Bronchial epithelial cell (primary cell): ENCODE measurements at regions not wholly inside any gene's neighbourhood (a gene's known extent, or its start where the extent isn't known, plus 50 kb on each side); places are given as distances from the start of the nearest gene placed in this dataset.

ENCODE experiments used
- DNase-seq: peaks from one replicate; pipeline ENCODE4 v3.0.0-alpha.2; 2010; ENCODE audit warnings: low read depth
- FAIRE-seq: peaks from 2 replicates; lab custom pipeline; 2011; peaks lifted over from hg19 to GRCh38; lab: Jason Lieb, UNC
- H3K27me3 ChIP-seq: 2 replicates; pipeline ENCODE4 v1.5.1; 2011; ENCODE audit warnings: low read length; ENCODE audit not compliant: control insufficient read depth, insufficient read depth
- H3K36me3 ChIP-seq: 2 replicates; pipeline ENCODE4 v1.5.1; 2011; ENCODE audit warnings: low read length; ENCODE audit not compliant: control insufficient read depth, insufficient read depth
- H3K4me3 ChIP-seq: 2 replicates; pipeline ENCODE4 v1.5.1; 2011; ENCODE audit warnings: mild to moderate bottlenecking, low read depth, low read length, control low read depth
- TF ChIP-seq, protein P1 (sequence below): IDR thresholded peaks from 2 replicates; pipeline ENCODE4 v1.5.1; 2011; ENCODE audit warnings: mild to moderate bottlenecking, moderate library complexity, low read length, control low read depth, inconsistent platforms; ENCODE audit not compliant: insufficient read depth, severe bottlenecking

DNA sequence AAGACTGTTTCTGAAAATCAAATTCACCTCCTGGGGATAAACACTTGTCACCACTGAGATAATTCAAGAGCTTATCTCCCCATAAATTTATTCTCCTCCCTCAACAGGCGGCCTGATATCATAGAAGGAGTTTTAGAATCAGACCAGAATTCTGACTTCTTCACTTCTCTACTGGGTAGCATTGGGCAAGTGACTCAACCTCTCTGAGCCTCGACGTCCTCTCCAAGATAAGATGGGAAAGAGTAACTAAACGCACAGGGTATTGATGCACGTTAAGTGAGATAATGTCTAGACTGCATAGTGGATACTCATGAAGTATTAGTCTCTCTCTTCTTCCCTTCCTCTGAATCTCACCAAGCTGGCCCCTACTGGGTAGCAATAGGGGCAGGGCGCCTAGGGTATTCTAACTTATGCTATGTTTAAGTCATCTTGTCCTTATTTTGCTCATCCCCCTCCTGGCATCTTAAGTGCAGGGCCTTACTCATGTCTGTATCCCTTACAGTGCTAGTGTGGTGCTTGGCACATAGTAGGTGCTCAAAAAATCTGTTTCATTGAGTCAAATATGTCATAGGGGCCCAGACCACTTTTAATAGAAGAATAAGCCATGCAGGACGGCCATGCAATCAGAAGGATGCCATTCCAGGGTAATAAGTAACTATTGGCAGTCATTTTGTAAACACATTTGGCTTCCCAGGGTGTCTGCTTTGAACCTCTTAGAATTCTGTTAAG lies 476.4 kb upstream of the CCL2 start:
- TF ChIP-seq, protein P1, sequence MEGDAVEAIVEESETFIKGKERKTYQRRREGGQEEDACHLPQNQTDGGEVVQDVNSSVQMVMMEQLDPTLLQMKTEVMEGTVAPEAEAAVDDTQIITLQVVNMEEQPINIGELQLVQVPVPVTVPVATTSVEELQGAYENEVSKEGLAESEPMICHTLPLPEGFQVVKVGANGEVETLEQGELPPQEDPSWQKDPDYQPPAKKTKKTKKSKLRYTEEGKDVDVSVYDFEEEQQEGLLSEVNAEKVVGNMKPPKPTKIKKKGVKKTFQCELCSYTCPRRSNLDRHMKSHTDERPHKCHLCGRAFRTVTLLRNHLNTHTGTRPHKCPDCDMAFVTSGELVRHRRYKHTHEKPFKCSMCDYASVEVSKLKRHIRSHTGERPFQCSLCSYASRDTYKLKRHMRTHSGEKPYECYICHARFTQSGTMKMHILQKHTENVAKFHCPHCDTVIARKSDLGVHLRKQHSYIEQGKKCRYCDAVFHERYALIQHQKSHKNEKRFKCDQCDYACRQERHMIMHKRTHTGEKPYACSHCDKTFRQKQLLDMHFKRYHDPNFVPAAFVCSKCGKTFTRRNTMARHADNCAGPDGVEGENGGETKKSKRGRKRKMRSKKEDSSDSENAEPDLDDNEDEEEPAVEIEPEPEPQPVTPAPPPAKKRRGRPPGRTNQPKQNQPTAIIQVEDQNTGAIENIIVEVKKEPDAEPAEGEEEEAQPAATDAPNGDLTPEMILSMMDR, result no peak
- FAIRE-seq, result no peak
- Histone ChIP-seq H3K4me3 (no peak overlapping the region), H3K36me3 (no peaks in the 10 kb centered on the region), H3K27me3 (no peaks in the 10 kb centered on the region)
- DNase-seq, result no peak

DNA sequence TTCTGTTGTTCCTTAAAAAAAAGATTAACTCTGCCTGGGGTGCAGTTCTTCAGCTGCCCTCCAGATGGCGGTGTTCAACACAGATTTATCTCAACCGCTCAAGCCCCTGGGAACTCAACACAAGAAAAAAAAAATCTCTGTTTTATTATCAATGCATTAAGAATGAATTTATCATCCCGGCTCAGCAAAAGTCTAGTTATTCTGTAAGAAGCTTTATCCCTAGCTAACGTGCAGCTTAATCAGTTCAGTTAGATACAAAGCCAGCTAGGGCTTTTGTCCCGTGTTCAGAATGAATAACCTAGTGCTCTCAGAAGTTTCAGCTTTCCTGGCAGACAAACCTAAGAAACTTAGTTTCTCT lies 475.9 kb upstream of the CCL2 start:
- FAIRE-seq (no peak), DNase-seq (peak; percentile 49)
- Histone ChIP-seq H3K27me3 (no peaks in the 10 kb centered on the region), H3K4me3 (no peak overlapping the region), H3K36me3 (no peaks in the 10 kb centered on the region)
- TF ChIP-seq, protein P1, result peak; percentile 75

DNA sequence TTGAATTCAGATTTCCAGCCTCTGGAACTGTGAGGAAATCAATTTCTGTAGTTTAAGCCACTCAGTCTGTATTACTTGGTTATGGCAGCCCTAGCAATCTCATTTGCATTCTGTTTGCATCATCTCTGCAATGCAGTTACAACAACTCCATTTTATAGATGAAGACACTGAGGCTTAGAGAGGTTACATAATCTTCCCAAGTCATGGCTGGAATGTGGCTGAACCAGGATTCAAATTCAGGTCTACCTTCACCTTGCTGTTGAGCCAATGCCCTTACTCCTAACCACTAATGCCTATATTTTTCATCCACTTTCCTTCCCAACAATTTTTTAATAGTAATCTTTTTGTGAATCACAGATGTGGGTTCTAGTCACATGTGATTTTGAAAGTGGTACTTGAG lies 469.8 kb upstream of the CCL2 start:
- Histone ChIP-seq H3K27me3 (no peaks in the 10 kb centered on the region), H3K4me3 (no peak overlapping the region), H3K36me3 (no peaks in the 10 kb centered on the region)
- TF ChIP-seq, protein P1, result no peak
- no peak for FAIRE-seq
- DNase-seq, result no peak

DNA sequence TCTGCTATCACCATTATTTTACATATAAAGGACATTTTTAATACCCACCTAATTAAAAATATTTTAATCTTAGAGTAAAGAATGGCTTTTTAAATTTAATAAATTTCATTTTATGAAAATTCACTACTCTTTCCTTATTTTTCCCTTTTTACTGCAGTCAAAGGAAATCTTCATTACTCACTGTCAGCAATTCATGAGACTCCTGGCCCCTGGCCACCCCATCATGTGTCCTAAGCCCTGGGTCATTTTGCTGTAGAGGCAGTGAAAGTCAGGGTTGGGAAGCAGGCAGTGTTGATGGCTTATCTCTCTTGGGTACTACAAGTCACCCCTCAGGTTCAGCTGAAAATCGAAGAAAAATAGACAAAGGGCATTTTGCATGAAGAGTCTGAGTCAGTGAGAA lies 468.6 kb upstream of the CCL2 start:
- Histone ChIP-seq H3K27me3 (no peaks in the 10 kb centered on the region), H3K36me3 (no peaks in the 10 kb centered on the region), H3K4me3 (no peak overlapping the region)
- DNase-seq (no peak), FAIRE-seq (no peak)
- TF ChIP-seq, protein P1, result no peak

DNA sequence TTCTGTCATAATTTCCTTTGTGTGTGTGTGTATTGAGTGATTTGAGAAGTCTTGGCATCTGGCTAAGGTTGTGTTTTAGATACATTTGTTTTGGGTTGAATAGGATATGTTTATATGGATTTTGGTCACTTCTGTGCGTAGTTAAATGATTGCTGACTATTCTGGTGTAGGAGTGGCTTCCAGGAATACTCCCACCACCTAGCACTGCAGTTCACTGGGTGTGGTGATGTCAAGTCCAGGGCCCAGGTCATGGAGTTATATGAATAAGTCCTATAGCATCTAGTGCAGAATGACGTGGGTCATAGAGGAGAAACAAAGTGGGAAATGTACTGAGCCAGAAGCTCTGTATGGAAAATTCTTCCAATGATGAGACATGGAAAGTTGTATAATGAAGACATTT lies 465.4 kb upstream of the CCL2 start:
- H3K4me3 ChIP-seq, result no peak overlapping the region
- TF ChIP-seq, protein P1, result no peak
- FAIRE-seq, result no peak

DNA sequence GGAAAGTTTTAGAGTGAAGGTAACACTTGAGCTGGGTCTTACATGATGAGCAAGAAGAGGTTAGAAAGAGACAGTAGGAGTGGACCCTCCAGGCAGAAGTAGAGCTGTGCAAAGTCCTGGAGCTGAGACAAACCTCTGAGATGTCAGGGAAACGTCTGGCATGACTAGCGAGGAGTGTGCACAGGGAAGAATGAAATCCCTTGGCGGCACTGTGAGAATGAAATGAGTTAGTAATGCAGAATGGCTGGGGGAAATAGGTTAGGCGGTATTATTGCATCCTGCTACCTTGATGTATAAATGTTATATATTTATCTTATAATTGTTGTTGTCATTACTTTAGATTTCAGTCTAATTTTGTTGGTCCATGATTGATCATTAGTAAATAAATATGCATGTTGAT lies 457.9 kb upstream of the CCL2 start:
- Histone ChIP-seq H3K4me3 (no peak overlapping the region), H3K36me3 (no peaks in the 10 kb centered on the region), H3K27me3 (no peaks in the 10 kb centered on the region)
- DNase-seq, result no peak
- TF ChIP-seq, protein P1, result no peak
- FAIRE-seq, result no peak

More for the DNA sequence above, 465.4 kb upstream of the CCL2 start:
- H3K27me3 ChIP-seq, result no peaks in the 10 kb centered on the region
- no peaks in the 10 kb centered on the region for H3K36me3 ChIP-seq
- no peak for DNase-seq
